ENCODE measurements at regions not wholly inside any gene's neighbourhood (a gene's known extent, or its start where the extent isn't known, plus 50 kb on each side); places are given as distances from the start of the nearest gene placed in this dataset.

DNA sequence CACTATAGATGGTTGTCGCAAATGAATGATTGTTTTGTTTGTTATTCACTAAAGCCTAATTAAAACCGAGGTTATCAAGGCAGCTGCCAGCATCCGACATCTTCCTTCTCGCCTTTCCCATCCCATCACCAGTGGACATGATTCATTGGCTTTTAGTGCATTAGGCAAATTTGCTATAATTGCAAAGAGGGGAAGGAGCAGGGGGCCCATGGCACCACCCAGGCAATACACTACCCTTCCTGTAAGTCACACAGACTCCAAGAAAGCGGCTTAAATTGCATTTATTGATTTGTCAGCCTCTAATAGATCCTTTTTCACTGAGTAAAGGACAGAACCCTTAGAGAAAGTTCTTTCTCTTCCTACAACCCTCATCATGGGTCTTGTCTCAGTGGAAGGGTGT lies 169.2 kb upstream of the NCAM1 start:
- BruUV-seq (replicated peaks), result no TSS peak

DNA sequence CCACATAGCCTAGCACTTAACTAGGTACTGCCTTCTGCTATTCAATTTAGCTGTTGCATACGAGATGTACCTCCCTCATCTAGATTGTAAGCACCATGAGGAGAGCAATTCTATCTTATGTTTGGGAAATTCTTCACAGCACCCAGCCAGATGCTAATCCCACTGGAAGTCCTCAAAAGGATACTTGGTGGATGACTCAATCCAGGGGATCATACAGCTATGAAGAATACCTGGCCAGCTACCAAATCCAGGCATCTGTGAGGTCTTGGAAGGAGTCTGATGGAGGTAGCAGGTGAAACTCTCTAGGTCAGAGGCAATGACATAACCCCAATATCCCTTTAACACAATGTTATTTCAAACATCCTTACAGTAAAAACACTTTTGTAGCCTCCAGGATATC lies 167.8 kb upstream of the NCAM1 start:
- ChIA-PET POLR2A (no interaction called here), CTCF (ENCODE audit: low intra/inter-chr PET ratio, low total read pairs) (no interaction called here)
- no peak overlapping the region for H3K27ac ChIP-seq (ENCODE audit: extremely low read length, insufficient read depth, low read length)
- no peak overlapping the region for H3K4me2 ChIP-seq (ENCODE audit: low read depth, low read length)
- H4K20me1 ChIP-seq (ENCODE audit: insufficient read depth, low read length), result no peaks in the 10 kb centered on the region
- WGBS (ENCODE audit: low lambda C conversion rate), result 20% methylated on average over 1 of the region's 1 CpG
- no peak for FAIRE-seq
- H3K36me3 ChIP-seq (replicated peaks in 1 of 2; ENCODE audit: control insufficient read depth in 1 of 2, insufficient read depth in 2 of 2, low read length in 2 of 2), result no peaks in the 10 kb centered on the region
- TF ChIP-seq, protein P1, sequence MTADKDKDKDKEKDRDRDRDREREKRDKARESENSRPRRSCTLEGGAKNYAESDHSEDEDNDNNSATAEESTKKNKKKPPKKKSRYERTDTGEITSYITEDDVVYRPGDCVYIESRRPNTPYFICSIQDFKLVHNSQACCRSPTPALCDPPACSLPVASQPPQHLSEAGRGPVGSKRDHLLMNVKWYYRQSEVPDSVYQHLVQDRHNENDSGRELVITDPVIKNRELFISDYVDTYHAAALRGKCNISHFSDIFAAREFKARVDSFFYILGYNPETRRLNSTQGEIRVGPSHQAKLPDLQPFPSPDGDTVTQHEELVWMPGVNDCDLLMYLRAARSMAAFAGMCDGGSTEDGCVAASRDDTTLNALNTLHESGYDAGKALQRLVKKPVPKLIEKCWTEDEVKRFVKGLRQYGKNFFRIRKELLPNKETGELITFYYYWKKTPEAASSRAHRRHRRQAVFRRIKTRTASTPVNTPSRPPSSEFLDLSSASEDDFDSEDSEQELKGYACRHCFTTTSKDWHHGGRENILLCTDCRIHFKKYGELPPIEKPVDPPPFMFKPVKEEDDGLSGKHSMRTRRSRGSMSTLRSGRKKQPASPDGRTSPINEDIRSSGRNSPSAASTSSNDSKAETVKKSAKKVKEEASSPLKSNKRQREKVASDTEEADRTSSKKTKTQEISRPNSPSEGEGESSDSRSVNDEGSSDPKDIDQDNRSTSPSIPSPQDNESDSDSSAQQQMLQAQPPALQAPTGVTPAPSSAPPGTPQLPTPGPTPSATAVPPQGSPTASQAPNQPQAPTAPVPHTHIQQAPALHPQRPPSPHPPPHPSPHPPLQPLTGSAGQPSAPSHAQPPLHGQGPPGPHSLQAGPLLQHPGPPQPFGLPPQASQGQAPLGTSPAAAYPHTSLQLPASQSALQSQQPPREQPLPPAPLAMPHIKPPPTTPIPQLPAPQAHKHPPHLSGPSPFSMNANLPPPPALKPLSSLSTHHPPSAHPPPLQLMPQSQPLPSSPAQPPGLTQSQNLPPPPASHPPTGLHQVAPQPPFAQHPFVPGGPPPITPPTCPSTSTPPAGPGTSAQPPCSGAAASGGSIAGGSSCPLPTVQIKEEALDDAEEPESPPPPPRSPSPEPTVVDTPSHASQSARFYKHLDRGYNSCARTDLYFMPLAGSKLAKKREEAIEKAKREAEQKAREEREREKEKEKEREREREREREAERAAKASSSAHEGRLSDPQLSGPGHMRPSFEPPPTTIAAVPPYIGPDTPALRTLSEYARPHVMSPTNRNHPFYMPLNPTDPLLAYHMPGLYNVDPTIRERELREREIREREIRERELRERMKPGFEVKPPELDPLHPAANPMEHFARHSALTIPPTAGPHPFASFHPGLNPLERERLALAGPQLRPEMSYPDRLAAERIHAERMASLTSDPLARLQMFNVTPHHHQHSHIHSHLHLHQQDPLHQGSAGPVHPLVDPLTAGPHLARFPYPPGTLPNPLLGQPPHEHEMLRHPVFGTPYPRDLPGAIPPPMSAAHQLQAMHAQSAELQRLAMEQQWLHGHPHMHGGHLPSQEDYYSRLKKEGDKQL (CRISPR knock-in tag; IDR thresholded peaks at IDR 0.05; ENCODE audit: low read depth), result no peak
- TF ChIP-seq PHF8 (CRISPR knock-in tag; IDR thresholded peaks at IDR 0.05), result no peak
- TF ChIP-seq SP4 (CRISPR knock-in tag; IDR thresholded peaks at IDR 0.05), result no peak
- TF ChIP-seq ZNF557 (CRISPR knock-in tag; IDR thresholded peaks at IDR 0.05), result no peak
- no peak for TF ChIP-seq ZNF549 (CRISPR knock-in tag; IDR thresholded peaks at IDR 0.05)
- TF ChIP-seq ZNF367 (CRISPR knock-in tag; IDR thresholded peaks at IDR 0.05; ENCODE audit: borderline replicate concordance), result no peak
- TF ChIP-seq ZBTB20 (CRISPR knock-in tag; IDR thresholded peaks at IDR 0.05; ENCODE audit: borderline replicate concordance, low read depth), result no peak
- TF ChIP-seq DMAP1 (CRISPR knock-in tag; IDR thresholded peaks at IDR 0.05), result no peak
- no peak for TF ChIP-seq NFE2L2 (IDR thresholded peaks at IDR 0.05; ENCODE audit: low read length)
- TF ChIP-seq CHD2 (IDR thresholded peaks at IDR 0.05; ENCODE audit: low read depth, low read length), result no peak
- no peak for TF ChIP-seq TGIF2 (CRISPR knock-in tag; IDR thresholded peaks at IDR 0.05)
- TF ChIP-seq RFXANK (CRISPR knock-in tag; IDR thresholded peaks at IDR 0.05), result no peak
- no peak for TF ChIP-seq ZNF746 (CRISPR knock-in tag; IDR thresholded peaks at IDR 0.05)
- no TSS peak for BruUV-seq (replicated peaks)
- no peak overlapping the region for H2AFZ ChIP-seq (ENCODE audit: low read length)
- no peaks in the 10 kb centered on the region for H3K79me2 ChIP-seq (ENCODE audit: insufficient read depth, low read length)
- in situ Hi-C loops (cut with HindIII; ENCODE audit: extremely low pct_ligation_motif_present, low pct_unique_long_range_greater_than_20kb), result no loop called here
- H3K27me3 ChIP-seq (ENCODE audit: control insufficient read depth in 1 of 2, insufficient read depth in 2 of 2, low read length in 2 of 2), result no peaks in the 10 kb centered on the region; a peak in 1 of 5 replicates
- H3K4me3 ChIP-seq (replicated peaks in 1 of 3; ENCODE audit: insufficient read depth in 1 of 3, low read depth in 2 of 3, low read length in 3 of 3), result no peak overlapping the region
- ATAC-seq, result no peak
- no peaks in the 10 kb centered on the region for H3K9me3 ChIP-seq (ENCODE audit: low read length)
- H3K9ac ChIP-seq (ENCODE audit: insufficient read depth, low read depth, low read length), result no peak overlapping the region
- H3K4me1 ChIP-seq (ENCODE audit: insufficient read depth, low read length), result no peaks in the 10 kb centered on the region
- no peak for DNase-seq (ENCODE audit: low spot score)
- intact Hi-C loops (cut with micrococcal nuclease; ENCODE audit: unreplicated experiment), result loop anchor here (10.0 kb wide), 2 partner anchors 321 to 569 kb away; partner anchors contain the start of gene PTS

More for the DNA sequence above, 169.2 kb upstream of the NCAM1 start:
- DNase-seq (ENCODE audit: low spot score), result no peak
- FAIRE-seq, result no peak
- H3K27me3 ChIP-seq (ENCODE audit: control insufficient read depth in 1 of 2, insufficient read depth in 2 of 2, low read length in 2 of 2), result no peaks in the 10 kb centered on the region; a peak in 1 of 5 replicates
- ATAC-seq, result no peak
- ChIA-PET CTCF (ENCODE audit: low intra/inter-chr PET ratio, low total read pairs) (no interaction called here), POLR2A (no interaction called here)
- H3K4me2 ChIP-seq (ENCODE audit: low read depth, low read length), result no peak overlapping the region
- intact Hi-C loops (cut with micrococcal nuclease; ENCODE audit: unreplicated experiment), result loop anchor here (10.0 kb wide), 2 partner anchors 323 to 567 kb away; partner anchors contain the start of gene PTS
- H3K79me2 ChIP-seq (ENCODE audit: insufficient read depth, low read length), result no peaks in the 10 kb centered on the region
- H3K4me3 ChIP-seq (replicated peaks in 1 of 3; ENCODE audit: insufficient read depth in 1 of 3, low read depth in 2 of 3, low read length in 3 of 3), result no peak overlapping the region
- H3K27ac ChIP-seq (ENCODE audit: extremely low read length, insufficient read depth, low read length), result no peak overlapping the region
- H3K36me3 ChIP-seq (replicated peaks in 1 of 2; ENCODE audit: control insufficient read depth in 1 of 2, insufficient read depth in 2 of 2, low read length in 2 of 2), result no peaks in the 10 kb centered on the region
- no peak for TF ChIP-seq ZNF350 (CRISPR knock-in tag; IDR thresholded peaks at IDR 0.05; ENCODE audit: borderline replicate concordance, low read depth)
- TF ChIP-seq ZNF768 (CRISPR knock-in tag; IDR thresholded peaks at IDR 0.05), result no peak
- no peak for TF ChIP-seq PCBP2 (optimal IDR thresholded peaks at IDR 0.05; ENCODE audit: low read depth, low read length, poor library complexity, severe bottlenecking)
- TF ChIP-seq SATB2 (CRISPR knock-in tag; IDR thresholded peaks at IDR 0.05), result no peak
- in situ Hi-C loops (cut with HindIII; ENCODE audit: extremely low pct_ligation_motif_present, low pct_unique_long_range_greater_than_20kb), result no loop called here
- H3K9me3 ChIP-seq (ENCODE audit: low read length), result no peaks in the 10 kb centered on the region
- no peak overlapping the region for H2AFZ ChIP-seq (ENCODE audit: low read length)
- no peak overlapping the region for H3K9ac ChIP-seq (ENCODE audit: insufficient read depth, low read depth, low read length)
- WGBS (ENCODE audit: low lambda C conversion rate), result 2% methylated on average over 5 of the region's 5 CpGs
- H4K20me1 ChIP-seq (ENCODE audit: insufficient read depth, low read length), result no peaks in the 10 kb centered on the region
- H3K4me1 ChIP-seq (ENCODE audit: insufficient read depth, low read length), result no peaks in the 10 kb centered on the region

Data from HepG2 (cell line).